HG03064 (cell line): ENCODE measurements at regions not wholly inside any gene's neighbourhood (a gene's known extent, or its start where the extent isn't known, plus 50 kb on each side); places are given as distances from the start of the nearest gene placed in this dataset.

Source experiments
- ATAC-seq: cut with Tn5 transposase; IDR thresholded peaks from one replicate; pipeline ENCODE4 v1.9.1; 2021; ENCODE audit warnings: low read depth; ENCODE audit not compliant: unreplicated experiment

- ATAC-seq: no peak
Observed at GRCh38 chr3:117671722-117672318, 962.2 kb downstream of the TUSC7 start.

DNA sequence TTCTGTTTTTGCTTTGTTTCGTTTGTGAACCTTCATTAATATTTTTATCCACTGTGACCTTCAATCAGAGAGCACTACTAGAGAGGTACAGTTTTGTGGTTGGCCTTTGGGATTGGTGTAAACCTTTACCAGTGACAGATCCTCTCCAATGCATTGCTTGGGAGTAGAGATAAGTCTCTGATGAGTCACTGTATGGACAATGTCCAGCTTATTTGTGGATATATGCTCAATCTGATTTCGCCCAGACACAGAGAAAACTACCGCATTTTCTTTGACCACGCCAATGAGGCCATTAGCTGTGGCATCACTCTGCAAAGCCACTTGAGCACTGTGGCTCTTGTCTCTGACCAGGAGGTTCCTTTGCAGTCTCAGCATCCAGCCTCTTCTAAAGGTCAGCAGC, 964.7 kb downstream of the TUSC7 start:
- no peak for ATAC-seq

GRCh38 chr3:117681619-117682018, 972.0 kb downstream of the TUSC7 start:
- ATAC-seq: no peak

DNA sequence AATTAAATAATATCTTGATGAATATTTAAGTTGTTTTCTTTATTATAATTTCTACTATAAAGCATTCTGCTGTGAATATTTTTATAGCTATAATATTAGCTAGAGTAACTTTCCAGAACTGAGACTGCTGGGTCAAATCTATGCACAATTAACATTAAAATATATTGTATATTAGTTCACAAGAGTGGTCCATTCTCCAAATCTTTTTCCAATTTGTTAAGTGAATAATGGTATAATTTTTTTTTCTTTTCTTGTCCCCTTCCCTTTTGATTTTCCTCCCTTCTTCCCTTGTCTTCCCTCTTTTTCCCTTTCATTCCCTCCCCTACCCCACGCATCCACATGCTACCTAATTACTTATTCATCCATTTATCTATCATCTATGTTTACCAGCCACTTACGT, 977.5 kb downstream of the TUSC7 start:
- no peak for ATAC-seq

DNA sequence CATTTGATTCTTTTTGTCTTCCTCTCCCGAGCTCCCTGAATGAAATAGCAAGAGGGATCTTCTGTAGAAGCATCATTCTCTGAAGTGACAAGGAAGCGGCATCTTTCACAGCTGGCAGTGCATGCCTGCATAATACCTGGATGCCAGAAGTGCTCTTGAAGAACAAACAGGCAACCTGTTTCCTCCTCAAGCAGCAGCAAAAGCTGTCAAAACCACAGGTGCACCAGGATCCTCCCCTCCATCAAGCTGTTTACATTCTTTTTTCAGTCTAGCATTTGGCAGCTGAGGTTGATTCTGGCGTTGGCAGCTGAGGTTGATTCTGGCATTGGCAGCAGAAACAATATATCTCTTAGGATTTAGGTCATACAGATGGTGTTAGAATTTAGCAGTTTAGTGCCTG, 979.0 kb downstream of the TUSC7 start:
- no peak for ATAC-seq

GRCh38 chr3:117691526-117691925, 981.9 kb downstream of the TUSC7 start:
- no peak for ATAC-seq

- ATAC-seq: no peak
Observed at GRCh38 chr3:117692416-117692995, 982.9 kb downstream of the TUSC7 start.

DNA sequence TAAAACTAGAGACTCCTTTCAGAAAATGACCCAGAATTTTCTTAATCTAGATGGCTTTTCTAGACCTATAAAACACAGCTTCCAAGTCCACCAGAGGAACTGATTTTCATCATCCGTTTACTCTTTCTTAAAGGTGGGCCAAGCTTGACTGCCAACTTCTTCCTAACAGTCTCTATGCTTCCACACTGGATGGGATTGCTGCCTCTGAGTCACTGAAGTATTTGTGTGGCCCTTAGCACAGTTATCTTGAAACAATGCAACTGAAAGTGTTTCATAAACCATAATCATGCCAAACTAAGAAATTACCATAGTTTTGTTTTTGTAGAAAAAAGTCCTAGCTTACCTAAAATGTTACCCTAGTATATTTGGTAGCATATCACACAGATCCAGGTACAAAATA, 985.7 kb downstream of the TUSC7 start:
- ATAC-seq: no peak

DNA sequence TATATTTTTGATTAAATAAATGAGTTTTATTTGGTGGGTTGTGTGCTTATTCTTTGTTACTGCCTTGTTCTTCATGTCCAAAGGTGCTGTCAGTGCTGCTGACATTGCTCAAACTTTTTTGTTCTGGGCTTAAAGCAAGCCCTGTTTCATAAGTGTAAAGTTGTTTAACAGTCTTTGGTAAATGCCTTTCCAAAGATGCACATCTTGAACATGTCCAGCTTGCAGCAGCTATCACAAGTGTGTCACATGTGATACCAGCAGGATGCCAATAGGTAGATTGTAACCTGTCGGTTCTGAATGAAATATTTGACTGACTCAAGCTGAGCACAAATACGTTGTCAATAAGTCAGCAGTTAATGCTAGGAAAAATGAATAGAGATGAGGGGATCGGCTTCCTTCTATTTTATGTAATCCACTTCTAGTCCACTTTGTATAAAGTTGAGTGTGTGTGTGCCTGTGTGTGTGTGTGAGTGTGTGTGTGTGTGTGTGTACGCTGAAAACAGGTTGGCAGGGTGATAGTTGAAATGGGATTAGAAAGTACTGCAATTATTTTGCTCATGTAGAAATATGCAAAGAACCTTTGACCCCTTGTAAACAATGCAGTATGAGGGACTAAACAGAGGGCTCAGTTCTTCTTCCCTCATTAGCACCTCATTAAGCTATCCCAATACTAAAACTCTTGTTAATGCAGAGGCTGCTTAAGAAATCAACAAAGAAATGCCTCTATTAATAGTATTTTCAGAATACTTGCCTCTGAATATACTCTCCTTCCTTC, 986.5 kb downstream of the TUSC7 start:
- no peak for ATAC-seq

DNA sequence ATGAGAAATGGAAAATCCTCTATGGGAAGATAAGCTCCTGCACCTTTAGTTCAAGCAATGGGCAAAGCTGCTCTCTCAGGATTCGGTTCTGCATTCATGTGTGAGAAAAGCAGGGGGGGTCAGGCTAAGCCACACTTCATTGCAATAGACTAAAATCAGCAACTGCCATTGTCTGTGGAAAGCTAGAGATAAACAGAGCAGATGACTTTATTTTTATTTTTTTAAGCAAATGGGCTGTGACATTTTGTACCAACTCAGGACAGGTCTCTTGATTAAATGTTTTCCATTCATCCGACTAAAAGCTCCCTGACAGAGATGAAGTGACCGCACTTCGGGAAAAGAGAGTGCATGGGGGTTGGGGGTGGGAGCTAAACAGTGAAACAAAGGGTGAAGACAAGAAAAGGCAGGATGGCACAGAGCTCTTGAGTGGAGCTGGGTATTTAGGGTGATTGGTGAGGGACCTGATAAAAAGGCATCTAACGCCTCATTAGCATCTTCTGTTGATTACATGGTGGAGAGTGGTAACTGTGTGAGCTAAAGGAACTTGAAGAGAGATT, 987.4 kb downstream of the TUSC7 start:
- no peak for ATAC-seq

GRCh38 chr3:117699058-117699457, 989.5 kb downstream of the TUSC7 start:
- no peak for ATAC-seq

- ATAC-seq: no peak
Observed at GRCh38 chr3:117700573-117701360, 991.2 kb downstream of the TUSC7 start.

DNA sequence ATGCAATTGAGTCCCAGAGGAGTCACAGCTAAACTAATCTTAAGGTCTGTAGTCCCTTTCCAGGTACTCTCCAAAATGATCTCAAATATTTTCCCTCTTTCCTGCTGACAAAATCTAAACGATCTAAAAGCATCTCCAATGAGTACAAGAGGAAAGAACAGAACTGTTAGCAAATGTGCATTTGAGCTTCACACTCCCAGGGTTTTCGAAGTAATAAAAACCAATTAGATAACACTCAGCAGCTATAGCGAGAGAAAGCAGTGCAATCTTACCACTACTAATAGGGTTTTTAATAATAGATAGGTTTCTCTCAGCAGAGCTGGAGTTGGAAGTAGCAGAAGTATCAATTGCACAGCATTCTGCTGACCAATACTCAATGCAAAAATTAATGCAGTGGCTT, 995.4 kb downstream of the TUSC7 start:
- ATAC-seq: no peak

- ATAC-seq: no peak
Observed at GRCh38 chr3:117706037-117706436, 996.5 kb downstream of the TUSC7 start.

GRCh38 chr3:117706756-117707155, 997.2 kb downstream of the TUSC7 start:
- ATAC-seq: no peak

GRCh38 chr3:117708601-117709000, 999.0 kb downstream of the TUSC7 start:
- ATAC-seq: no peak

- ATAC-seq: no peak
Observed at GRCh38 chr3:117709108-117709507, 999.5 kb downstream of the TUSC7 start.

GRCh38 chr3:117710501-117710900, 1000.9 kb downstream of the TUSC7 start:
- ATAC-seq: no peak

DNA sequence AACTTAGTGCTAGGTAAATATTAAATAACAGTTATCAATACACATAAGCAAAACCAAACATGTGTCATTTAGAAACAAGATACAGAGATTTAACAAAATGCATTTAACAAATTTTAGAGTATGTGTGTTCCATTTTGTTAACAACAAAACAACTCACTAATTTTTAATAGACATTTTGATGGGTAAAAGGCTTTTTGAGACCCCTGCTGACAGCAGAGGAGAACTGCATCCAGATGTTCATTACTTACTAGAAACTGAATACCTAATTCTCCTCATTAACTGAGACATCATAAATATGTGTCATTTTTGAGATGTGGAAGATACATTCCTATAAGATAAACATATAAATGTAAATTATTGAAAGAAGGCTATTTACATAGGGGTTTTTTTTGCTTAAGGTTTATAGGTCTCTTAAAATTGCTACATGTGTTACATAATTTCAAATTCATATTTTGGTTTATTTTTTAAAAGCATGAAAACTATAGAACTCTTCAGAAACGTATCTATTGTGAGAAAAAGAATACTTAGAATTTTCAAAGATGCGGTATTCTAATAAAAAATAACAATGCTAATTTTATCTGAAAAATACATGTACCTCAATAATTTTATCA, 1009.8 kb downstream of the TUSC7 start:
- ATAC-seq: no peak

- no peak for ATAC-seq
Observed at GRCh38 chr3:117721866-117722265, 1012.3 kb downstream of the TUSC7 start.

GRCh38 chr3:117722856-117723255, 1013.3 kb downstream of the TUSC7 start:
- ATAC-seq: no peak
